ENCODE measurements at regions not wholly inside any gene's neighbourhood (a gene's known extent, or its start where the extent isn't known, plus 50 kb on each side); places are given as distances from the start of the nearest gene placed in this dataset.
"Not testable (repeated sequence)": the region's sequence is repeated elsewhere in the genome, so short reads cannot be mapped to it uniquely, and the experiment has no call there.

DNA sequence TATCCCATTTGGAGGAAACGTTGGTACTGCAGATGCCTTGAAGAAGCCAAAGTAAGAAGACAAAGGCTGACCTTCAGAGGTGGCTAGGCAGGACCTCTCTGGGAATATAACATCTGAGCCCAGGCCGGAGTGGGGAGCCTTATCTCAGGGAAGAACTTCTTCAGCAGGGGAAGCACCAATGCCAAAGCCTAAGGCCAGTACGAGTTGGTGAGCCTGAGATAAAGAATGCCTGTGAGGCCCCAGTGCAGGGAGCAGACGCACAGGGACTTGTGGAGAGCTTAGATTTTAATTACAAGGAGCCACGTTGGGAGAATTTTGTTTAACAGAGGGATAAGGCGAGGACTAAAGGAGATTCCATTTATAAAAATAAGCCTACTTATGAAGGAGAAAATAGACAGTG lies 468.8 kb upstream of the RUNX1 start:
- Mint-ChIP-seq H3K9me3 (no peaks in the 10 kb centered on the region), H3K4me3 (no peak overlapping the region), H3K27ac (no peak overlapping the region), H3K4me1 (no peaks in the 10 kb centered on the region), H3K36me3 (no peaks in the 10 kb centered on the region), H3K27me3 (ENCODE audit: low read depth in 2 of 2) (peaks cover 14% of the 10 kb centered on the region in 2 donors)
- no peak for TF ChIP-seq CTCF (IDR thresholded peaks at IDR 0.05)
- Histone ChIP-seq H3K27ac (ENCODE audit: low read length) (no peak overlapping the region), H3K9me3 (ENCODE audit: control insufficient read depth, insufficient read depth, low read length) (no peaks in the 10 kb centered on the region), H3K4me3 (ENCODE audit: low read length) (no peak overlapping the region), H3K27me3 (ENCODE audit: control insufficient read depth, insufficient read depth, low read length) (no peaks in the 10 kb centered on the region), H3K36me3 (ENCODE audit: control insufficient read depth, insufficient read depth, low read length) (no peaks in the 10 kb centered on the region), H3K4me1 (ENCODE audit: control insufficient read depth, insufficient read depth, low read length) (no peaks in the 10 kb centered on the region)
- intact Hi-C loops (cut with micrococcal nuclease) = no loop called here
- WGBS (ENCODE audit: insufficient coverage) = 80% methylated on average over 5 of the region's 6 CpGs
- DNase-seq = no peak
- no peak for ATAC-seq

DNA sequence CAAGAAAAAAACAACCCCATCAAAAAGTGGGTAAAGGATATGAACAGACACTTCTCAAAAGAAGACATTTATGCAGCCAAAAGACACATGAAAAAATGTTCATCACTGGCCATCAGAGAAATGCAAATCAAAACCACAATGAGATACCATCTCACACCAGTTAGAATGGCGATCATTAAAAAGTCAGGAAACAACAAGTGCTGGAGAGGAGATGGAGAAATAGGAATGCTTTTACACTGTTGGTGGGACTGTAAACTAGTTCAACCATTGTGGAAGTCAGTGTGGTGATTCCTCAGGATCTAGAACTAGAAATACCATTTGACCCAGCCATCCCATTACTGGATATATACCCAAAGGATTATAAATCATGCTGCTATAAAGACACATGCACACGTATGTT lies 467.2 kb upstream of the RUNX1 start:
- H3K27ac ChIP-seq (ENCODE audit: low read length); H3K9me3 ChIP-seq (ENCODE audit: control insufficient read depth, insufficient read depth, low read length); H3K4me3 ChIP-seq (ENCODE audit: low read length); H3K36me3 Mint-ChIP-seq; intact Hi-C loops (cut with micrococcal nuclease); ATAC-seq; H3K27ac Mint-ChIP-seq; DNase-seq; H3K4me3 Mint-ChIP-seq; H3K9me3 Mint-ChIP-seq; H3K4me1 Mint-ChIP-seq; H3K27me3 ChIP-seq (ENCODE audit: control insufficient read depth, insufficient read depth, low read length); H3K36me3 ChIP-seq (ENCODE audit: control insufficient read depth, insufficient read depth, low read length); H3K4me1 ChIP-seq (ENCODE audit: control insufficient read depth, insufficient read depth, low read length): not testable (repeated sequence)
- 100% methylated on average over 1 of the region's 2 CpGs for WGBS (ENCODE audit: insufficient coverage)
- peaks cover 20 to 24% of the 10 kb centered on the region in 2 donors for H3K27me3 Mint-ChIP-seq (ENCODE audit: low read depth in 2 of 2)

- 100% methylated on average over 1 of the region's 1 CpG for WGBS (ENCODE audit: insufficient coverage)
- ATAC-seq = no peak
- intact Hi-C loops (cut with micrococcal nuclease) = no loop called here
- no peak for TF ChIP-seq CTCF (IDR thresholded peaks at IDR 0.05)
- H3K9me3 Mint-ChIP-seq = no peaks in the 10 kb centered on the region
- no peaks in the 10 kb centered on the region for H3K36me3 Mint-ChIP-seq
- H3K9me3 ChIP-seq (ENCODE audit: control insufficient read depth, insufficient read depth, low read length) = no peaks in the 10 kb centered on the region
- H3K36me3 ChIP-seq (ENCODE audit: control insufficient read depth, insufficient read depth, low read length) = no peaks in the 10 kb centered on the region
- H3K4me1 Mint-ChIP-seq = peaks cover 5 to 8% of the 10 kb centered on the region in 2 donors
- H3K4me3 Mint-ChIP-seq = no peak overlapping the region
- no peak overlapping the region for H3K27ac ChIP-seq (ENCODE audit: low read length)
- peaks cover 24 to 38% of the 10 kb centered on the region in 2 donors for H3K27me3 Mint-ChIP-seq (ENCODE audit: low read depth in 2 of 2)
- H3K27me3 ChIP-seq (ENCODE audit: control insufficient read depth, insufficient read depth, low read length) = no peaks in the 10 kb centered on the region
- no peak overlapping the region for H3K4me3 ChIP-seq (ENCODE audit: low read length)
- DNase-seq = no peak
- H3K4me1 ChIP-seq (ENCODE audit: control insufficient read depth, insufficient read depth, low read length) = no peaks in the 10 kb centered on the region
- H3K27ac Mint-ChIP-seq = no peak overlapping the region
Measured at GRCh38 chr21:35512346-35512745, 463.2 kb upstream of the RUNX1 start.

- intact Hi-C loops (cut with micrococcal nuclease) = no loop called here
- DNase-seq = no peak
- Mint-ChIP-seq H3K27ac (no peak overlapping the region), H3K4me1 (peaks cover 5 to 8% of the 10 kb centered on the region in 2 donors), H3K9me3 (no peaks in the 10 kb centered on the region), H3K27me3 (ENCODE audit: low read depth in 2 of 2) (peaks cover 24 to 38% of the 10 kb centered on the region in 2 donors), H3K36me3 (no peaks in the 10 kb centered on the region), H3K4me3 (no peak overlapping the region)
- H3K9me3 ChIP-seq (ENCODE audit: control insufficient read depth, insufficient read depth, low read length) = no peaks in the 10 kb centered on the region
- no peaks in the 10 kb centered on the region for H3K4me1 ChIP-seq (ENCODE audit: control insufficient read depth, insufficient read depth, low read length)
- H3K4me3 ChIP-seq (ENCODE audit: low read length) = no peak overlapping the region
- ATAC-seq = no peak
- H3K36me3 ChIP-seq (ENCODE audit: control insufficient read depth, insufficient read depth, low read length) = no peaks in the 10 kb centered on the region
- H3K27ac ChIP-seq (ENCODE audit: low read length) = no peak overlapping the region
- no peak for TF ChIP-seq CTCF (IDR thresholded peaks at IDR 0.05)
- H3K27me3 ChIP-seq (ENCODE audit: control insufficient read depth, insufficient read depth, low read length) = no peaks in the 10 kb centered on the region
- WGBS (ENCODE audit: insufficient coverage) = 89% methylated on average over 3 of the region's 4 CpGs
Measured at GRCh38 chr21:35511696-35512162, 462.6 kb upstream of the RUNX1 start.

Measured in natural killer cell (primary cell).